ENCODE measurements at regions not wholly inside any gene's neighbourhood (a gene's known extent, or its start where the extent isn't known, plus 50 kb on each side); places are given as distances from the start of the nearest gene placed in this dataset.

GRCh38 chr9:550333-550732 is 291.2 kb upstream of the DMRT1 start (continued):
- TF ChIP-seq ZNF26 (tag by site-specific recombination; IDR thresholded peaks at IDR 0.05) (no peak), ZNF132 (tag by site-specific recombination; IDR thresholded peaks at IDR 0.05; ENCODE audit: borderline replicate concordance) (no peak), REST (tag by site-specific recombination; IDR thresholded peaks at IDR 0.05) (no peak), ZNF747 (tag by site-specific recombination; IDR thresholded peaks at IDR 0.05) (no peak), ZNF140 (tag by site-specific recombination; IDR thresholded peaks at IDR 0.05) (no peak), ZNF223 (tag by site-specific recombination; IDR thresholded peaks at IDR 0.05) (no peak), ZSCAN4 (tag by site-specific recombination; IDR thresholded peaks at IDR 0.05) (no peak), KLF1 (tag by site-specific recombination; IDR thresholded peaks at IDR 0.05) (no peak), ZNF654 (tag by site-specific recombination; IDR thresholded peaks at IDR 0.05; ENCODE audit: low read depth) (no peak), GFI1B (tag by site-specific recombination; IDR thresholded peaks at IDR 0.05) (no peak), ZNF335 (tag by site-specific recombination; conservative IDR thresholded peaks at IDR 0.05) (no peak), IKZF3 (tag by site-specific recombination; IDR thresholded peaks at IDR 0.05) (no peak), KLF16 (tag by site-specific recombination; IDR thresholded peaks at IDR 0.05) (no peak)

- Histone ChIP-seq H3K4me1 (ENCODE audit: control insufficient read depth, insufficient read depth, low read length) (no peaks in the 10 kb centered on the region), H3K4me3 (ENCODE audit: low read depth, low read length) (no peak overlapping the region), H3K9me3 (ENCODE audit: control insufficient read depth, insufficient read depth, low read depth, low read length) (no peaks in the 10 kb centered on the region), H3K27ac (ENCODE audit: extremely low read depth, low read depth, low read length) (no peak overlapping the region), H3K36me3 (ENCODE audit: control insufficient read depth in 2 of 2, insufficient read depth in 1 of 2, low read length in 2 of 2) (peaks cover 0 to 4% of the 10 kb centered on the region in 2 experiments; a peak in 1 of 3 replicates)
- ChIA-PET POLR2A (no interaction called here), CTCF (interaction anchor here (0.6 to 1.1 kb wide), 3 partner anchors 37 to 207 kb away, joined by 3 to 5 read pairs (median 3); no protein-coding TSS in a partner anchor)
- no peak for TF ChIP-seq TCF7L2 (IDR thresholded peaks at IDR 0.05; ENCODE audit: borderline replicate concordance, low read depth, low read length)
- TF ChIP-seq ZNF449 (tag by site-specific recombination; IDR thresholded peaks at IDR 0.05) = no peak
- TF ChIP-seq ZNF398 (tag by site-specific recombination; IDR thresholded peaks at IDR 0.05) = no peak
- TF ChIP-seq ZNF2 (tag by site-specific recombination; IDR thresholded peaks at IDR 0.05) = no peak
These were observed 289.2 kb upstream of the DMRT1 start for GRCh38 chr9:551986-552929.

Data from HEK293 (cell line).